CD4-positive, alpha-beta T cell treated with Interleukin-6 at 100 ng/mL for 8 hours (primary cell): ENCODE measurements at regions not wholly inside any gene's neighbourhood (a gene's known extent, or its start where the extent isn't known, plus 50 kb on each side); places are given as distances from the start of the nearest gene placed in this dataset.

Experiments
- DNase-seq: peaks from one replicate; pipeline ENCODE4 v3.0.0-alpha.2; 2020; ENCODE audit warnings: mixed read lengths, low spot score

GRCh38 chr2:16173893-16174692 lies 233.7 kb downstream of the MYCN start:
- DNase-seq, result no peak

GRCh38 chr2:16172324-16173175 lies 232.2 kb downstream of the MYCN start:
- no peak for DNase-seq

GRCh38 chr2:16171425-16171920 lies 231.1 kb downstream of the MYCN start:
- DNase-seq, result no peak

GRCh38 chr2:16170675-16171424 lies 230.5 kb downstream of the MYCN start:
- no peak for DNase-seq

GRCh38 chr2:16169381-16169960 lies 229.1 kb downstream of the MYCN start:
- no peak for DNase-seq

- no peak for DNase-seq
Measured at GRCh38 chr2:16168506-16169264, 228.3 kb downstream of the MYCN start.

GRCh38 chr2:16167870-16168426 lies 227.6 kb downstream of the MYCN start:
- DNase-seq, result no peak

- no peak for DNase-seq
Measured at GRCh38 chr2:16167451-16167861, 227.1 kb downstream of the MYCN start.

- DNase-seq, result no peak
Measured at GRCh38 chr2:16166327-16166981, 226.1 kb downstream of the MYCN start.

- DNase-seq, result no peak
Measured at GRCh38 chr2:16165518-16166326, 225.4 kb downstream of the MYCN start.

- DNase-seq, result no peak
Measured at GRCh38 chr2:16162491-16163040, 222.2 kb downstream of the MYCN start.

- DNase-seq, result no peak
Measured at GRCh38 chr2:16161768-16162490, 221.6 kb downstream of the MYCN start.

- DNase-seq, result no peak
Measured at GRCh38 chr2:16161085-16161565, 220.8 kb downstream of the MYCN start.

GRCh38 chr2:16160281-16161084 lies 220.1 kb downstream of the MYCN start:
- DNase-seq, result no peak

GRCh38 chr2:16156411-16156810 lies 216.1 kb downstream of the MYCN start:
- no peak for DNase-seq

- no peak for DNase-seq
Measured at GRCh38 chr2:16155766-16156165, 215.4 kb downstream of the MYCN start.

GRCh38 chr2:16155366-16155765 lies 215.0 kb downstream of the MYCN start:
- DNase-seq, result no peak
